ENCODE measurements at regions not wholly inside any gene's neighbourhood (a gene's known extent, or its start where the extent isn't known, plus 50 kb on each side); places are given as distances from the start of the nearest gene placed in this dataset.

- POLR2A ChIA-PET = no interaction called here
Measured at GRCh38 chr3:127518456-127519081, 72.0 kb downstream of the TPRA1 start.

DNA sequence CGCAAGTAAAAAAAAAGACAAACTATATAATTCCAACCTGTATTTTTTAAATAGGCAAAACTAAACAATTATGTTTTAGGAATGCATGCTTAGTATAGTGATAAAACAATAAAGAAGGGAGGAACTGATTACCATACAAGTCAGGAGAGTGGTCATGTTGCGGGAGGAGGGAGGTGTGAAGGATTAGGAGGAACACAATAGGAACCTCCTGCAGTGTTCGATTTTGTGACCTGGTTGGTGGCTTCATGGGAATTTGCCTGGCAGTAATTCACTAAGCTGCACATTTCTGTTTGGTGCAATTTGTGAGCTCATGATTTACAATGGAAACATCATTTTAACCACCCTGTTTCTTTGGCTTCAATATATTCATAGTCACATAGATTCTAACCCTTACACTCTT, 78.3 kb downstream of the TPRA1 start:
- Mint-ChIP-seq H3K9me3 (peaks cover 4% of the 10 kb centered on the region; the same call in 1 of the 2 replicates), H3K27ac (no peak overlapping the region), H3K4me1 (peaks cover 10% of the 10 kb centered on the region; the same call in 1 of the 2 replicates), H3K4me3 (no peak overlapping the region), H3K36me3 (no peaks in the 10 kb centered on the region), H3K27me3 (ENCODE audit: low read depth) (peaks cover 6% of the 10 kb centered on the region)
- TF ChIP-seq, protein P1, sequence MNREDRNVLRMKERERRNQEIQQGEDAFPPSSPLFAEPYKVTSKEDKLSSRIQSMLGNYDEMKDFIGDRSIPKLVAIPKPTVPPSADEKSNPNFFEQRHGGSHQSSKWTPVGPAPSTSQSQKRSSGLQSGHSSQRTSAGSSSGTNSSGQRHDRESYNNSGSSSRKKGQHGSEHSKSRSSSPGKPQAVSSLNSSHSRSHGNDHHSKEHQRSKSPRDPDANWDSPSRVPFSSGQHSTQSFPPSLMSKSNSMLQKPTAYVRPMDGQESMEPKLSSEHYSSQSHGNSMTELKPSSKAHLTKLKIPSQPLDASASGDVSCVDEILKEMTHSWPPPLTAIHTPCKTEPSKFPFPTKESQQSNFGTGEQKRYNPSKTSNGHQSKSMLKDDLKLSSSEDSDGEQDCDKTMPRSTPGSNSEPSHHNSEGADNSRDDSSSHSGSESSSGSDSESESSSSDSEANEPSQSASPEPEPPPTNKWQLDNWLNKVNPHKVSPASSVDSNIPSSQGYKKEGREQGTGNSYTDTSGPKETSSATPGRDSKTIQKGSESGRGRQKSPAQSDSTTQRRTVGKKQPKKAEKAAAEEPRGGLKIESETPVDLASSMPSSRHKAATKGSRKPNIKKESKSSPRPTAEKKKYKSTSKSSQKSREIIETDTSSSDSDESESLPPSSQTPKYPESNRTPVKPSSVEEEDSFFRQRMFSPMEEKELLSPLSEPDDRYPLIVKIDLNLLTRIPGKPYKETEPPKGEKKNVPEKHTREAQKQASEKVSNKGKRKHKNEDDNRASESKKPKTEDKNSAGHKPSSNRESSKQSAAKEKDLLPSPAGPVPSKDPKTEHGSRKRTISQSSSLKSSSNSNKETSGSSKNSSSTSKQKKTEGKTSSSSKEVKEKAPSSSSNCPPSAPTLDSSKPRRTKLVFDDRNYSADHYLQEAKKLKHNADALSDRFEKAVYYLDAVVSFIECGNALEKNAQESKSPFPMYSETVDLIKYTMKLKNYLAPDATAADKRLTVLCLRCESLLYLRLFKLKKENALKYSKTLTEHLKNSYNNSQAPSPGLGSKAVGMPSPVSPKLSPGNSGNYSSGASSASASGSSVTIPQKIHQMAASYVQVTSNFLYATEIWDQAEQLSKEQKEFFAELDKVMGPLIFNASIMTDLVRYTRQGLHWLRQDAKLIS (CRISPR knock-in tag; IDR thresholded peaks at IDR 0.05; ENCODE audit: borderline replicate concordance) = no peak
- TF ChIP-seq OVOL2 (CRISPR knock-in tag; IDR thresholded peaks at IDR 0.05; ENCODE audit: borderline replicate concordance) (no peak), ZNF396 (CRISPR knock-in tag; IDR thresholded peaks at IDR 0.05; ENCODE audit: borderline replicate concordance) (no peak), TEAD4 (CRISPR knock-in tag; IDR thresholded peaks at IDR 0.05) (no peak)
- CTCF ChIA-PET = interaction anchor here (0.8 kb wide), 1 partner anchor 63 kb away, joined by 3 read pairs; no protein-coding TSS in a partner anchor
- ATAC-seq (no peak), DNase-seq (ENCODE audit: low spot score) (no peak)
- POLR2A ChIA-PET = no interaction called here

More at GRCh38 chr3:127518456-127519081, 72.0 kb downstream of the TPRA1 start:
- Mint-ChIP-seq H3K9me3 (peaks cover 19% of the 10 kb centered on the region), H3K36me3 (no peaks in the 10 kb centered on the region), H3K27ac (no peak overlapping the region), H3K27me3 (ENCODE audit: low read depth) (peaks cover 11% of the 10 kb centered on the region), H3K4me1 (no peaks in the 10 kb centered on the region), H3K4me3 (no peak overlapping the region)
- no peak for ATAC-seq
- CTCF ChIA-PET = no interaction called here
- DNase-seq (ENCODE audit: low spot score) = no peak
- TF ChIP-seq, protein P2, sequence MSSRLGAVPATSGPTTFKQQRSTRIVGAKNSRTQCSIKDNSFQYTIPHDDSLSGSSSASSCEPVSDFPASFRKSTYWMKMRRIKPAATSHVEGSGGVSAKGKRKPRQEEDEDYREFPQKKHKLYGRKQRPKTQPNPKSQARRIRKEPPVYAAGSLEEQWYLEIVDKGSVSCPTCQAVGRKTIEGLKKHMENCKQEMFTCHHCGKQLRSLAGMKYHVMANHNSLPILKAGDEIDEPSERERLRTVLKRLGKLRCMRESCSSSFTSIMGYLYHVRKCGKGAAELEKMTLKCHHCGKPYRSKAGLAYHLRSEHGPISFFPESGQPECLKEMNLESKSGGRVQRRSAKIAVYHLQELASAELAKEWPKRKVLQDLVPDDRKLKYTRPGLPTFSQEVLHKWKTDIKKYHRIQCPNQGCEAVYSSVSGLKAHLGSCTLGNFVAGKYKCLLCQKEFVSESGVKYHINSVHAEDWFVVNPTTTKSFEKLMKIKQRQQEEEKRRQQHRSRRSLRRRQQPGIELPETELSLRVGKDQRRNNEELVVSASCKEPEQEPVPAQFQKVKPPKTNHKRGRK (CRISPR knock-in tag; IDR thresholded peaks at IDR 0.05; ENCODE audit: borderline replicate concordance) = no peak
- TF ChIP-seq E2F1 (CRISPR knock-in tag; IDR thresholded peaks at IDR 0.05) (no peak), NR3C1 (CRISPR knock-in tag; conservative IDR thresholded peaks at IDR 0.05; ENCODE audit: low read depth) (no peak), SP1 (CRISPR knock-in tag; conservative IDR thresholded peaks at IDR 0.05) (no peak), ZNF281 (CRISPR knock-in tag; IDR thresholded peaks at IDR 0.05) (no peak), GABPB1 (CRISPR knock-in tag; IDR thresholded peaks at IDR 0.05) (no peak), GRHL2 (CRISPR knock-in tag; IDR thresholded peaks at IDR 0.05; ENCODE audit: insufficient replicate concordance, severe bottlenecking) (no peak), RORB (CRISPR knock-in tag; IDR thresholded peaks at IDR 0.05) (no peak), SMAD3 (CRISPR knock-in tag; IDR thresholded peaks at IDR 0.05; ENCODE audit: borderline replicate concordance) (no peak)
- TF ChIP-seq, protein P3, sequence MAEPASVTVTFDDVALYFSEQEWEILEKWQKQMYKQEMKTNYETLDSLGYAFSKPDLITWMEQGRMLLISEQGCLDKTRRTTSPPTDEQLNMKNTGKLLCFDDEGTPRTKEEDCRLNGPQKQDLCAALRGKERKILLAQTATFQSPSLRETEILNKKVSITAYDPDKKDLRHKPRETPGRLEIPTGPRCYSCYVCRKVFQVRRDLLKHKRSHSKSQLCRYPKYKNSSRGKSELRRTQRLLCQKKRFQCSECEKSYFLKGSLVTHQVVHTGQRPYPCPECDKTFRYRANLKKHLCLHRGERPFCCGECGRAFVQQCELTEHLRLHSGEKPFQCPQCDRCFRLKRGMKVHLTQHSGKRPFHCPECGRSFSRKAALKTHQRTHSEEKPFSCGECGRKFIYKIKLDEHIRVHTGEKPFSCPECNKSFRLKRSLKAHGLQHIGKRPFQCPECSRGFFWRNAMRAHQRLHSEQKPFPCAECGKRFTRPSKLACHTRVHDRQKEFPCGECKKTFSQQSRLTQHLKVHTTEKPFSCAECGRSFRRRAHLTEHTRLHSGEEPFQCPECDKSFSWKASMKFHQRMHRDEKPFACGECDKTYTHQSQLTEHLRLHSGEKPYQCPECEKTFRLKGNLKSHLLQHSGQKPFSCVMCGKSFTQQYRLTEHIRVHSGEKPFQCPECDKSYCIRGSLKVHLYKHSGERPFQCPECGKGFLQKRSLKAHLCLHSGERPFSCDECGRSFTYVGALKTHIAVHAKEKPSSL (CRISPR knock-in tag; conservative IDR thresholded peaks at IDR 0.05) = no peak

Measured in WTC11 (cell line).